ENCODE measurements at regions not wholly inside any gene's neighbourhood (a gene's known extent, or its start where the extent isn't known, plus 50 kb on each side); places are given as distances from the start of the nearest gene placed in this dataset.

DNA sequence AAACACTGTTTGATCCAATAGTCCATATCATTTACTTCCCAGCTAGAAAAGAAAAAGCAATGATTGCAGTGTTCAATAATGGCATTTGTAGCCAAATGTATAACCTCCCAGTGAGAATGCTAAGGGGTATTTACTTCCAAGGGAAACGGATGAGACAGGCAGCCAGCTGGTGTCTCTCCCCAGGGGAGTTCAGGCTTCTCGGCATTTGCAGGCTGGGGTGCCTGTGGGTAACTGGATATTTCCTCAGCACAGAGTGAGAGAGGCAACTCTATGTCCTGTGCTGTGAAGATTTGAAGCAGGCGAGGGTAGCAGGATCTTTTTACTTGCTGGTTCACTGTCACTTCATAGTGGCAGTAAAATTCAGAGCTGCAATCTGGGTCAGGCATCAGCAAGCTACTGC lies 1455.6 kb upstream of the TMEM132C start (continued):
- no peak for TF ChIP-seq ZNF462 (CRISPR knock-in tag; IDR thresholded peaks at IDR 0.05)
- TF ChIP-seq CTCF (conservative IDR thresholded peaks at IDR 0.05; ENCODE audit: low read depth in 2 of 2) = no peak
- TF ChIP-seq, protein P1, sequence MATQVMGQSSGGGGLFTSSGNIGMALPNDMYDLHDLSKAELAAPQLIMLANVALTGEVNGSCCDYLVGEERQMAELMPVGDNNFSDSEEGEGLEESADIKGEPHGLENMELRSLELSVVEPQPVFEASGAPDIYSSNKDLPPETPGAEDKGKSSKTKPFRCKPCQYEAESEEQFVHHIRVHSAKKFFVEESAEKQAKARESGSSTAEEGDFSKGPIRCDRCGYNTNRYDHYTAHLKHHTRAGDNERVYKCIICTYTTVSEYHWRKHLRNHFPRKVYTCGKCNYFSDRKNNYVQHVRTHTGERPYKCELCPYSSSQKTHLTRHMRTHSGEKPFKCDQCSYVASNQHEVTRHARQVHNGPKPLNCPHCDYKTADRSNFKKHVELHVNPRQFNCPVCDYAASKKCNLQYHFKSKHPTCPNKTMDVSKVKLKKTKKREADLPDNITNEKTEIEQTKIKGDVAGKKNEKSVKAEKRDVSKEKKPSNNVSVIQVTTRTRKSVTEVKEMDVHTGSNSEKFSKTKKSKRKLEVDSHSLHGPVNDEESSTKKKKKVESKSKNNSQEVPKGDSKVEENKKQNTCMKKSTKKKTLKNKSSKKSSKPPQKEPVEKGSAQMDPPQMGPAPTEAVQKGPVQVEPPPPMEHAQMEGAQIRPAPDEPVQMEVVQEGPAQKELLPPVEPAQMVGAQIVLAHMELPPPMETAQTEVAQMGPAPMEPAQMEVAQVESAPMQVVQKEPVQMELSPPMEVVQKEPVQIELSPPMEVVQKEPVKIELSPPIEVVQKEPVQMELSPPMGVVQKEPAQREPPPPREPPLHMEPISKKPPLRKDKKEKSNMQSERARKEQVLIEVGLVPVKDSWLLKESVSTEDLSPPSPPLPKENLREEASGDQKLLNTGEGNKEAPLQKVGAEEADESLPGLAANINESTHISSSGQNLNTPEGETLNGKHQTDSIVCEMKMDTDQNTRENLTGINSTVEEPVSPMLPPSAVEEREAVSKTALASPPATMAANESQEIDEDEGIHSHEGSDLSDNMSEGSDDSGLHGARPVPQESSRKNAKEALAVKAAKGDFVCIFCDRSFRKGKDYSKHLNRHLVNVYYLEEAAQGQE (IDR thresholded peaks at IDR 0.05; ENCODE audit: unreplicated experiment) = no peak
- no peak for TF ChIP-seq CREB1 (CRISPR knock-in tag; IDR thresholded peaks at IDR 0.05; ENCODE audit: low read depth)
- TF ChIP-seq JUNB (IDR thresholded peaks at IDR 0.05; ENCODE audit: unreplicated experiment) = no peak
- TF ChIP-seq NANOG (IDR thresholded peaks at IDR 0.05; ENCODE audit: borderline replicate concordance) = no peak
